COR-L47 (cell line): ENCODE measurements at regions not wholly inside any gene's neighbourhood (a gene's known extent, or its start where the extent isn't known, plus 50 kb on each side); places are given as distances from the start of the nearest gene placed in this dataset.
"Not testable (repeated sequence)": the region's sequence is repeated elsewhere in the genome, so short reads cannot be mapped to it uniquely, and the experiment has no call there.

Experiments
- DNase-seq: peaks from one replicate; lab custom pipeline; 2025; lab: John Stamatoyannopoulos, UW

DNA sequence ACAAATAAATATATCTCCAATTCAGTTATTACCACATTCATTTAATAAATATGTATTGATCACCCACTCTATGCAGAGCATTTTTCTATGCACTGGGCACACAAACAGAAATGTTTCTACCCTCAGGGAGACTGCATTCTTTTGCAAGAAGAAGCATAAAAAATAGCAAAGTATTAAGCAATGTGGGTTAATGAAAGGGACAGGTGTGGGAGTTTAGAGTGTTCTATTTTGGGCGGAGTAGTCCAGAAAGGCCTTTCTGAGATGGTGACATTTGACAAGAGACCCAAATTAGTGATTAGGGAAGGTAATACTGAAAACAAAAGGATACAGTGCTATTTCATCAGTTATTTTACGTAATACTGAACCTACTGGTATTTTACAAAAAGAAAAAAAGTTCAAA lies 394.3 kb upstream of the CHST9 start:
- DNase-seq, result no peak

DNA sequence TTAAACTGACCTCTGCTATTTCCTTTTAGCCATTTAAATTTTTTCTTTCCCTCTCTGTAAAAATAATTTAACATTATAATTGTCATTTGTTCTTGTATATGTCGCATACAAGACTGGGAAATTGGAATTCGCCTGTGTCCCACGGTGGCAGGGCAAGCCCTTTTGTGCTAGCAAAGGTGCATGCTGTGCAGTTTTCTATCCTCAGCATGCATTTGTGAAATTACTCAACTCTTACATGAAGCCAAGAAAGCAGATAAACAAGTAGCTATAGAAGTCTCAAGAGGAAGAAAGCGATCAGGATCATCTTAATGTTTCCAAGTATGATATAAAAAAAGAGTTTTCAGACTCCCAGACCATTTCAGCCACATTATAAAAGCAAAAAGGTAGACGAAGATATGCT lies 392.6 kb upstream of the CHST9 start:
- DNase-seq, result no peak

DNA sequence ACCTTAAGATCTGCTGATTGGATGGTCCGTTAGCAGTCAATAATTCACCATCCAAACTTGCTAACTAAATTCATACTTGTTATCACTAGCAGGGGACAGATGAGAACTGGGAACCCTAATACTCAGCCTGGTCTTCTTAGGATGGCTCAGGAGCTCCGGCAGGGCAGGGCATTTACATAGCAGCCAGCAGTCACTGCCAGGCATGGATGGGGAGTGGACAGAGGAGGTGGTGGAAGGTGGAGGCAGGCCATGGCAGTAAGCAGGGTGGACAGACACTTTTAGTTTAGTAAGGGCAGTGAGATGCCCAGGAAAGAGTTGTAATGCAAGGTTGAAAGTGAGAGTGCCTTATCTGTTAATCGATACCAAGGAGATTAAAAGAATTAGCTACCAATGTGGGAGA lies 392.2 kb upstream of the CHST9 start:
- no peak for DNase-seq

DNA sequence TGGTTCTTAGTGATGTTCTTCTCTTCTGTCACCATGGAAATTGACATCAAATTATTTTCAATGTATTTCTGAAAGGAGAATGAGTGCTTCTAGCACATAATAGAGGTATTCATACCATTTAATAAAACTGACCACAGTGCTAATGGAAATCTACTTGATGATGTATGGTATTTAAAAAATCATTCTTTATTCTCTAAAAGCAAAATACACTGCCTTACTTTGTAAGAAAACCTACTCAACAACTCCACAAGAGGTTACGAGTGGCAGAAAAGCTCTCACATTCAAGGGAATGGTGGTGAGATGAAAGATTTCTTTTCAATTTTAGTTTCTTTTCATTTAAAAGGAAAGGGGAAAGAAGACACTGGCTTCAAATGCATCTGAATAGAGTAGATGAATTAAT lies 382.3 kb upstream of the CHST9 start:
- no peak for DNase-seq

DNA sequence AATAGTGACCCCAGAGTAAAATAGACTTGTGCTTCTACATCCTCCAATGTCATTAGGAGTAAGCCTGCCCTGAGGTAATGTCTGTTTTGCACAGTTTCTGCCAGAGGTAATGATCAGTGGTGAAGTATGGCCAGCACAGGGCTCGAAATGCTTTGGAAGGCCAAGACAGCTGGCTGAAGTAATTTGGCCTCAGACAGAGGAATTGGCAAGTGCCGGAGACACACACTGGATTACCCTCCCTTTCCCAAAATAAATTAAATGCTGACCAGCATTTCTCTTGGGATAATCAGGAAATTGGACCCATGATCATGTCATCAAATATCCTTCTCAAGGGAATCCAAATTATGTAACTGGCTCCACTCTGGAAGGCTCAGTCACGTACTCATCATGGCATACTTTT lies 379.0 kb upstream of the CHST9 start:
- DNase-seq, result no peak

DNA sequence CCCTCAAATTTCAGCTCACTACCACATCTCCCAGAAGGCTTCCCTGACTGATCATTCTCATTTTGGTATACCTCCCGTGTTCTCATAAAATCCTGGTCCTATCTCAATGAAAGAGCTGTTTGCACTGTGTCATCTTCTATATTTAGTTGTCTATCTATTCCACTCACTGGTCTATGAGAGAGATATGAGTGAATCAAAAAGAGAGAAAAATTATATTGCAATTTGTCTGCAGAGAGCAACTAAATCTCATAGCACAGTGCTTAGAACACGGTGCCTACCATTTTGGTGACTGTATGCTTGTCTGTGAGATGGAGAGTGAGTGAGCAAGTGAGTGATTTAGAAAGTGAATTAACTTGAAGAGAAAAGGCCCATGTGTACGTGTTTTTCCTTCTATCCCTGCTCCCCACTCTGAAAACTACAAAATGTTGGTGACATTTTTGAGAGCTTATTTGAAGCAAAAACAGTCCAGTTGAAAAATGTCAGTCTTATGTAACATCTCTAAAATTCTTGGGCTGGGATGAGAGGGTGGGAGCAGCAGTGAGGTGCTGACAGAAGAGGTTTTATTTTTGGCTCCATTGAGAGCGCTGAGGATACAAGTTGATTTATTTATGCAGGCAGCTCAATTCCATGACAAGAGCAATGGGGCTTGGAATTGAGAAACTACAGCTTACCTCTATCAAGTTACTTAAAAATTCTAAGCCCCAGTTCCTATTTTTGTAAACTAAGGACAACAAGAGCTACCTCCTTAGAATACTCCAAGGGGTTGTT lies 373.5 kb upstream of the CHST9 start:
- DNase-seq, result no peak

DNA sequence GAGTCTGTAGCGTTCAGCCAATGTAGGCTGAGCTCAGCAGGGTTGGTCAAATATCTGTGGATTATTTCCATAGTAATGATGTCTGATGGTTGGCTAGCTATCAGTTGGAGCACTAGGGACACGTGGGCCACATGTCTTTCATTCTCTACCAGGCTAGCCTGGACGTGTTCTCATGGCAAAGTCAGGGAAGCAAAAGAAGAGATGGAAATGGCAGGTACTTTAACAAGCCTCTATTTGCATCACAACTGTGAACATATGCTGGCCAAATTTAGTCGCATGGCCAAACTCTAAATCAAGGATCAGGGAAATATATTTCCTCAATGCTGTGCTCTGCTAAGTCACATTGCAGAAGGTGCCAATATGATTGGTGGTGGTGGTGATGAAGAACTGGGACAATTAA lies 371.6 kb upstream of the CHST9 start:
- no peak for DNase-seq

DNA sequence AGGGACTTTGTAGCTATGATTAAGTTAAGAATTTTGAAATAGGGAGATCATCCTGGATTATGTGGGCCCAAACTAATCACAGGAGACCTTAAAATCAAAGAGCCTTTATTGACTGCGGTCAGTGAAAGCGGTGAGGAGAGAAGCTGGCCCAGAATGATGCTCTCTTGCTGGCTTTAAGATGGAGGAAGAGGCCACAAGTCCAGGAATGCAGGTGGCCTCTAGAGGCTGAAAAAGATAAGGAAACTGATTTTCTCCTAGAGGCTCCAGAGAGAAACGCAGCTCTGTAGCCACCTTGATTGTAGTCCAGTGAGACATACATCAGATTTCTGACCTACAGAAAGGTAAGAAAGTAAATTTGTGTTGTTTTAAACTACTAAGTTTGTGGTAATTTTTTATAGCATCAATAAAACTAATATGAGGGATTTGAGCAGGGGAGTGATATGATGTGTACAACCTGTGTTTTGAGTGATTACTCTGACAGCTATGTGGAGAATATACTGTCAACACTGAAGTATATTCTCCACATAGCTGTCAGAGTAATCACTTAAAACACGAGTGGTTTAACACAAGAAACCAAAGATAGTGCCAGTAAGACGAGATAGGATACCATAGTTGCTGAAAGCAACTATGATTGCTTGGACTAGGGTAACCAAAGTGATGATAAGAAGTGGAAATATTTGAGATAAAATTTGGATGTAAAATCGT lies 364.4 kb upstream of the CHST9 start:
- DNase-seq, result no peak

DNA sequence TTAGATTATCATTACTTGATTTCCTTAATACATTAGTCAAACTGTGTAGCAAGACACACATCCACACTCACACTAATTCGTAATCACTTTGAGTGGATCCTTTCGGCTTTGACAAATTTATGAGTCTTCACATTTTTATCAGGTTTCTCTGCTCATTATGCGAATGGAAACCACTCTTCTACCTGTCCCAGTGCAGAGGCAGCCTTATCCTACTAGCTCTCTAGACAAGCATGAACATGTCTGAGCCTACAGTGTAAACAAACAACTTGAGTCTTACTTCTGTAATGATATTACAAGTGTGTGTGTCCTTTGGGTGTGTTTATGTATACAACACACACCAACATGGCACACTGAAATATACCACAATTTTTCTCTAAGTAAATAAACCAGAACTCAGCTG lies 361.9 kb upstream of the CHST9 start:
- no peak for DNase-seq

DNA sequence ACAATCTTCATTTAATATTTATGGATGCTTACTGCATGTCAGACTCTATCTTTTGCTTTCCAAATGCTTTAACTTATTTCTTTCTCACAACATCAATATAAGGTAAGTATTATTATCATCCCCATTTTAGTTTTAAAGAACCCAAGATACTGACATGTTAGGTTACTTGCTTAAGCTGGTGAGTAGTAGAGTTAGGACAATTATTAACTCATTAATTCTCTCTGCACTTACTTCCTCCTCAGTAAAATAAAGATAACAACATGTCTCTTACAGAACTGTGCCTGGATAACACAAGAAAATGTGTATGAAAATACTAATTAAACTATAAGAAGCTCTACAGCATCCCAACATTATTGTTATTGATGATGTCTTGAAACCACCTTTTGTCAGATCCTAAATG lies 359.1 kb upstream of the CHST9 start:
- DNase-seq, result no peak

DNA sequence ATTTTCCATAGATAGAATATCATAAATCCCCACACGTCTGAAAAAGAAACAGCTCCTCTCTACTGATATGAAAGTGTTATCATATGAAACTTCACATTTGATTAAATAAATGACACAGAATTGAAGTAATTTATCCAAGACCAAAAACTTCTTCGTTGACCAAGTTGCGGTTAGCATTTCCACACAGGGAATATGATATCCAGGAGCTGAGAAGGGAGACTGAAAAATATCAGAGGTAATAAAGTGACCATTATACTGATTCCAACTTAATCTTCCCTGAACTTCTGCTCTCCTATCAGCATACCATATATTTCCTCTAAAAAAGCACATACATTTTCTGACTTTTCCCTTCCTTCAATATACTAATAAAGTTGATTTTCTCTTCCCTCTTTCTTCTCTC lies 356.2 kb upstream of the CHST9 start:
- DNase-seq, result no peak

DNA sequence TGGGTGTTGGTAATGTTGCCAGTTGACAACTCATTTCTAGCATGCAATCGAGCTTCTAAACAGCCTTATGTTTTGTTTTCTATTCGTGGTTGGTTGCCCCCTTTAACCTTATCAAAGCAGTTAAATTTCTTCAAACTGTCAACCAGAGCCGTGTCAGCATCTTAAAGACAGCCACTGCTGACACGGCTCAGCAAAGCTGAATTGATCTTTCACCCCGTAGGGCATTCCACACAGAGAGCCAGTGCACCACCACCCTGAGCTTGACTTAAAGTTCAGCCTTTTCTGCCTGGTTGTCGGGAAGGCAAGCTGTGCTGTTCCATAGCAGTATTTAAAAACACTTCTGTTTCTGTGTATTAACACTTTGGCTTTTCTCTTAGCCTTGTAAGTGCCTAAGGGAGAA lies 355.0 kb upstream of the CHST9 start:
- no peak for DNase-seq

DNA sequence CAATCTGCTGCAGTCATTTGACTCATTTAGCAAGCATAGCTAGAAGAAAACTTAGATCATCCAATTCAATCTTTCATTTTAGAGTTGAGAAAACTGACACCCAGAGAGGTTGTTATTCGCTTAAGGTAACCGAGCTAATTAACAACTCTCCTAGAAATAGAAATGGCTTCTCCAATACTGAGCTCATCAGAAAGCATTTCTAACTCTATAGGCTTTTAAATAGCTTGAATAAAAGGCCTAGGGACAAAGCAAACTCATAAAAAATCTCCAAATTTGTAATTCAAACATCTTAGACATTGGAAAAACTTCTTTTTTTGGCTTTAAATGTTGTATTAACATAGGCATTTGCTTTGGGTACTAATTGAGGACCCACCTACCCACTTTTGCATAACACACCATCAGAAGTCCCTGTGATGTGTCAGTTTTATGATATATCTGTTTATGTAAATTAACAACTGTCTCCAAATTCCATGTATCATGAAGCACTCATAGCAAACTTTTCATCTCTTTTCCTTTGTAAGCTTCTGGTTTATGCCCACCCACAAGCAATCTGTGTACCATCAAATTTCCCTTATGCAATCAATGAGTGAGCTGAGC lies 343.9 kb upstream of the CHST9 start:
- DNase-seq, result no peak

DNA sequence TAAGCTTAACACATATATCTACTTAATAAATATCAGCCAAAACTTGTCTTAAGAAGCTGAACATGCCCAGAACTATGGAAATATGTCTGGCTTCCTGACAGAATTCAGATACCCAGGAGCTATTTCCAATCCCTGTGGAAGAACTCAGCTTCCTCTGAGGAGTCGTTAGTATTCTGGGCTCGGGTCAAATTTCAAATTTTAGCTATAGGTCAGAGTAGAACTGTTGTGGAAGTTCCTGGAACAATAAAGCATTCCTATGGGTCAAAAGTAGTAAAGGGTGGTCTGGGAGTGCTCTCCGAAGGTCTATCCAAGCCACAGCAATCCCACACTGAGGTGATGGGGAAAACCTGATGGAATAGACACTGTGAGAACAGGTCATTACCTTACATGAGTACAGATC lies 342.7 kb upstream of the CHST9 start:
- DNase-seq, result no peak

DNA sequence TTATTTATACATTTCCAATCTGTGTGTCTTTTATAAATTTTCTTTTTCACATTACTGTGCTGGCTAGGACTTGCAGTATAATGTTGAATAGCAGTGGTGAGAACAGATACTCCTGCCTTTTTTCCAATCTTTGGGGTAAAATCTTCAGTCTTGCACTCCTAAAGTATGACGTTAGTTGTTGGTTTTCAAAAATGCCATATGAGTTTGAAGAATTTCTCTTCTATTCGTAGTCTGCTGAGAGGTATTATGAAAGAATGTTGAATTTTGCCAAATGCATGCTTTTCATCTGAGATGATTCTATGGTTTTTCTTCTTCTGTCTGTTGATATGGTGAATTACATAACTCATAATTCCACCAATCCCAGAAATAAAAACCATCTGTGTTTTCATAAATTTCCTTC lies 335.3 kb upstream of the CHST9 start:
- DNase-seq, result no peak

DNA sequence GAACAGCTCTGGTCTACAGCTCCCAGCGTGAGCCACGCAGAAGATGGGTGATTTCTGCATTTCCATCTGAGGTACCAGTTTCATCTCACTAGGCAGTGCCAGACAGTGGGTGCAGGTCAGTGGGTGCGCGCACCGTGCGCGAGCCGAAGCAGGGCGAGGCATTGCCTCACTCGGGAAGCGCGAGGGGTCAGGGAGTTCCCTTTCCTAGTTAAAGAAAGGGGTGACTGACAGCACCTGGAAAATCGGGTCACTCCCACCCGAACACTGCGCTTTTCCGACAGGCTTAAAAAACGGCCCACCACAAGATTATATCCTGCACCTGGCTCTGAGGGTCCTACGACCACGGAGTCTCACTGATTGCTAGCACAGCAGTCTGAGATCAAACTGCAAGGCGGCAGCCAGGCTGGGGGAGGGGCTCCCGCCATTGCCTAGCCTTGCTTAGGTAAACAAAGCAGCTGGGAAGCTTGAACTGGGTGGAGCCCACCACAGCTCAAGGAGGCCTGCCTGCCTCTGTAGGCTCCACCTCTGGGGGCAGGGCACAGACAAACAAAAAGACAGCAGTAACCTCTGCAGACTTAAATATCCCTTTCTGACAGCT lies 325.0 kb upstream of the CHST9 start:
- not testable (repeated sequence) for DNase-seq

DNA sequence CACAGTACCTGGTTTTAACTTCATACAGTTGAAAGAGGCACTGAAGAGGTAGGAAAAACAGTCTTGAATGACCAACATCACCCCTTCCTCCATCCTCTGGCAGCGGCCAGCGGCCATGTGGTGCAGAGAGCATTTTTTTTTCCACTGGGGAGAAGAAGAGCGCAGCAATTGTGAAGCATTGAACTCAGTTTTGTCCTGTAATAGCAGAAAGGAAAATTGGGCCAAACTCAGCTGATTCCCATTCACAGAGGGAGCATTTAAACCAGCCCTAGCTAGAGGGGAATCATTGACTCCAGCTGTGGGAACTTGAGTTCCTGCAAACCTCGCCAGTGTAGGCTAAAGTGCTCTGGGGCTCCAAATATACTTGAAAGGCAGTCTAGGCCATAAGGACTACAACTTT lies 316.6 kb upstream of the CHST9 start:
- no peak for DNase-seq

DNA sequence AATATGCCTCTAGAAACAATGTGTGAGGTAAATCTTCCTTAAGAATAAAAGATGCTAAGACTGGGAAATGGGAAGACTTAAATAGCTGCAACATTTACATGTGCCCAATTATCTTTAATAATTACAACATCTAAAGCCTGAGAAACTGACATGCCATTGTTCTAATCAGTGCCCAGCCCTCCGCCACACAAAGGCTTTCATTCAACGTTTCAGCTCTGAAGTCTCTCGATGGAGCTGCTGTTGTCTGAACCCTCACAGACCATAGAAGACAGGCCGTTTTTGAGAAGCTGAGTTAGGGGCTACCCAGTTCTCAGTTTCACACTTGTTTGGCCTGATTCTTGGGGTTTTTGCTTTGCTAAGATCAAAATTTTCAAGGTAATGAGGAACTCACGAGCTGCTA lies 315.4 kb upstream of the CHST9 start:
- no peak for DNase-seq

DNA sequence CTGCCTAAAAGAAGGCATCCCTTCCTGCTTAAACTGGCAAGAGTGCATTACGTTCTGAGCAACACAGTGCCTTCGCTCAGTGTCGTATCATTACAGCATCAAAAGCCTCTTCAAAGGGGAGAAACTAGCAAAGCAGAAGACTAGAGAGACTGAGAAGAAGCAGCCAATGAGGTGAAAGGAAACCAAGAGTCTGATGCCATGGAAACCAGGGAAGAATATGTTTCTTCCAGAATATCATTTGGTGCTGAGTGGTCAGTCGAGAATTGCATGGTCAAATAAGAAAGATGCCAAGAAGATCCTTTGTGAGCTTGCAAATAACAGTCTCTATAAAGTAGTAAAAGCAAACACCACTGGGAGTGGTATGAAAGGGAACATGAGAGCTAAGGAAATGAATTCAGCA lies 312.1 kb upstream of the CHST9 start:
- no peak for DNase-seq

DNA sequence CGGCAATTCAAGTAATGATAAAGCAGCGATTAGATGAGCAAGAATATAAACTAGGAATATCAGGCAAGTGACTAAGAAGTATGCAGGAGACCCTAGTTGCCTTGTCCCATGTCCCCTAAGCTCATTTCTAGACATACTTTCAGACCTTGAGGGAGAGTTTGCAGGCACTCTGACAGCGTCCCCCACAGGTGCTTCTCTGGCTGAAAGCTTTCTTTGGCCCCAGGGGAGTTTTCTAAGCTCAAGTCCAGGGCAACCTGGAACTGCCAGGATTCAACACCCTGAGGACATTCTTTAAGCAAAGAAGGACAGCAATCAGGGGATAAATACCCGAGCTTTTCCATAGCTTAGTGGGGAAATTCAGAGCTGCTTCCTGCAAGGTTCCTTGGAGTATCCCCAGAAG lies 308.1 kb upstream of the CHST9 start:
- DNase-seq, result no peak

DNA sequence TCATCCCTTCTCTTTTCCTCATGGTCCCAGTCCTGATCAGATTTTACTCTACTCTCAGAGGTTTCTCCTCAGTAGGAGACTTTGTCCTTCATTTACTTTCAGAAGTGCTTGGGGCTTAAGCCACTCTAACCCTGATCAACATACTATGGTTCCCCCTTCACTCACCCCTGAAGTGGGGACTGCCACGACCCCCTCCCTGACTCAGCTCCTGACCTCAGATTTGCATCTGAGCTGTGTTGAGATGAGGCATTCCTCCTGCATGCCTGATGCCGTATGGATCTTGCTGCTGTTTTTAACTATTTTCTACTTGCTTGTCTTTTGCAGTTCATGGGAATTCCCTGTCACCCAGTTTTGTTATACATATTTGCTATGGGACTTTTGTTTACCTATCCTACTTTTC lies 306.7 kb upstream of the CHST9 start:
- no peak for DNase-seq

DNA sequence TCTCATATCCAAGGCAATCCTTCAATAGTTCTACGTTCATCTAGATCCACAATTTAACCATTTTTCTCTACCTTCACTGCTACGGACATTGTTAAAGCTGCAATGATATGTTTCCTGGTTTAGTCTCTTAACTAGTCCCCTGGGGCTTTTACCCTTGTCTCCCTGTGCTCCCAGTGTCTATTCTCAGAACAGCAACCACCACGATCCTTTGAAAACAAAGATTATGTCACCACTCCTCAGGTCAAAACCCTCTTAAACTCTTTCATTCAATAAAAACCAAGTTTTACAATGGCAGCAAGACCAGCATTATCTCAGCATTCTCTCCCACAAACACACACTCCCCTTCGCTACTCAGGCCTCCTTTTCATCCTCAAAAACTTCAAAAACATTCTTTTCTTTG lies 298.2 kb upstream of the CHST9 start:
- DNase-seq, result no peak

DNA sequence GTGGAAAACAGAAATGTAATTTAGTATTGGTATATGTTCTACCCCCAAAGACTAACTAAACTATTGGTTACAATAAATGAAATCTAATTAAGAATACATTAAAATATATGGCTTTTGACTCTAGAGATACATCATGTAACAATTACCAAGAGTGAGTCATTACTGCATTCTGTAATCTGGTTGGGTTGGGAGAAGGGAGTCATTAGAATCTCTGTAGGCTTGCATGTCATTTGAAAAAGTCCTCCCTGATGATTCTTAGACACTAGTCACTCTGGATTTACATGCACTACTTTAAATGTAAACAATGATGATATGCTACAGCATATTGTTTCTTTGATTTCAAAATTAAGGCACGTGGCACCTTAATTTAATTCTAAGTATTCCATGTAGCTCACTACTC lies 293.4 kb upstream of the CHST9 start:
- no peak for DNase-seq
